ENCODE measurements at regions not wholly inside any gene's neighbourhood (a gene's known extent, or its start where the extent isn't known, plus 50 kb on each side); places are given as distances from the start of the nearest gene placed in this dataset.

GRCh38 chr9:38326122-38326521 lies 66.4 kb upstream of the ALDH1B1 start:
- TF ChIP-seq CTCF (IDR thresholded peaks at IDR 0.05) (no peak), POLR2A (IDR thresholded peaks at IDR 0.05) (no peak)

Measured in right lobe of liver (tissue), 4 donors.